UCSD-AML1 (cell line): ENCODE measurements at regions not wholly inside any gene's neighbourhood (a gene's known extent, or its start where the extent isn't known, plus 50 kb on each side); places are given as distances from the start of the nearest gene placed in this dataset.

Experiments used
- DNase-seq: peaks from one replicate; lab custom pipeline; 2025; ENCODE audit not compliant: unreplicated experiment; lab: John Stamatoyannopoulos, UW

DNA sequence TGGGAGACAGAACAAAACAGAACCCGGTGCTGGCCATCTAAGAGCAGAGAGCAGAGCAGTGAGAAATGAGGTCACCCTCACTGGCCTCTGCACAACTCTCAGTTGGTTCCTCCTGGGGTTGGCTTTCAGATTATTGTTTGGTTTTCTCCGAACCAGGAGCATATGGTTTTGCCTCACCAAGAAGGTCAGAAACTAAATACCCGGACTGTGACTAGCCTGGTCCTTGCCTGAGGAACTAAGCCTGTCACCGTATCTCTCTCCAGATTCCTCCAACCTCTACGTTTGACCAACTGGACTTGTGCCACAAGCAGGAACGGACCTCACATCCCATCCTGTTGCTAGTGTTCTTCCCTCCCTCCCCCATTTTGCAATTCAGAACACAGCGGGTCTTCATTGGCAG is 450.4 kb upstream of the JARID2 start:
- no peak for DNase-seq

DNA sequence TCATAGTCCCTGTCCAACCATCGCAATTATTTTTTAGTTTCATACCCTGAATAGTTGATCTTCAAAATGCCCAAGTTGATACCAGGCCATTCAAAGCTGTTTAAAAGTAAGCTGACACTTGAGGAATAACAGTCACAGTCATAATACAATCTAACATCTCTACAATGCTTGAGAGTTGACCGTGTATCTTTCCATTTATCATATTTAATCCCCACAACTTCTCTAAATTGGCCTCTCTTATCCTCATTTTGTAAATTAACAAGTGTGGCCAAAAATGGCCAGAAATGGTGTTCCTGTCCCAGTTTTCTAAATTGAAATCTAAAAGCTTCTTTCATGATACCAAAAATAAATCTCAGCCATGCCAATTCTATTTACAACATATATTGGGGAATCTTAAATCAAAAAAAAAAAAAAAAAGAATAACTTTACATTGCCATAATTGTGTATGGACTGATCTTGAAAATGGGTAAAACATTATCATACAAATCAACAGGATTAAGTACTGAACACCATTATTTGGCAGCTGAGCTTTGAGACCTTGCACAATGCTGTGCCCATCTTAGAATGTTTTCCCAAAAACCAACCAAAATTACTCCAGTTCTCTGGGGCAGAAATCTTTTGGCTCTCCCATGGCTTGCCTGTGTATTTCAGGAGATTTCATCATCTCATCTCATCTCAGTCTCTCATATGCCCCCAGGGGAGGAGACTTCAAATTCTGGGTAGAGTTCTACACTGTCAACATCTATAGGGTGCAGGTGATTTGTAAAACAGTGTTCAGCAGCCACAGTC is 448.7 kb upstream of the JARID2 start:
- DNase-seq: no peak

DNA sequence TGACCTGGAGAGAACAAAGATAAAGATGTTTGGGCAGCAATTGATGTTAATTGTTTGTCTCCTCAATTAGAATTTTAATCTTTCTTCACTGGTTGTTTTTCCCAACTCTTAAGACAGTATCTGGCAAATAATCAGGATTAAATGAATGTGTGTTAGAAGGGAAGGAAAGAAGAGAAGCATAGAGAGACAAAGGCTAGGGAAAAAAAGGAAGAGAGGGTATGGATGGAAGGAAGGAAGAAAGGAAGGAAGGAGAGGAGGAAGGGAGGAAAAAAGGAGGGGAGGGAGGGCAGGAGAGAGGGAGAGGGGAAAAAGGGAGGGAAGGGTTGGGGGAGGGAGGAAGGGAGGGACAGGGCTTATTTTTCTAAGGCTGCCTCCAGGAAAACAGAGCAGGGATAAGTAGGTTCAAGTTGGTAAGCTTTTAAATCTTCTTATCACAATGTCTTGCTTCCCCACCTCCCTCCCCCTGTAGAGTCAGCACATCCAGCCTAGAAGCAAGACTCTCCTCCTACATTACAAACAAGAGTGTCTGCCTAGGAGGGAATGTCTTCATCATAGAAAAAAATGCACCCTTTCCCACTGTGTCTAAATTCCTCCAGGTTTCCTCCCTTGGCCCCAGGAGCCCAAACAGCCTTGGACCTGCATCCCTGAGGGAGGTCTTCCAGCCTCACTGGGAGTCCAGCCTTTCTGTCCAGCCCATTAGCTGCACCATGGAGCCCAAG is 447.8 kb upstream of the JARID2 start:
- DNase-seq: no peak

DNA sequence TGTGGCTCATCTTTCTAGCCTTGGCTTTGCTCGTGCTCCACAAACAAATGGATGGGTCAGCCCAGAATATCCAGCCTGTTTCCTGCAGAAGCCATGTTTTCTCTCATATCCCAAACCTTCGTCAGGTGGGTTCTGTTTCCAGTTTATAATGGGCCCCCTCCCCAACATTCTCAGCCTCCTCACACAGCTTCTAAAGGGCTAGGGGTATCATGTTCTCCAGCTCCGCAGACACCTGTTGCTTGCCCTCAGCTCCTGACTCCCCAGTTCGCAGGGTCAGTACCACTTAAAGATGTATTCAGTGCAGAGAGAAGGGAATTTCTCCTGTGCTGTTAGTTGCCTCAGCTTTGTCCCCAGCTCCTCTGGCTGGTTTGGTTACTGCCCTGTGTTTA is 447.3 kb upstream of the JARID2 start:
- no peak for DNase-seq

DNA sequence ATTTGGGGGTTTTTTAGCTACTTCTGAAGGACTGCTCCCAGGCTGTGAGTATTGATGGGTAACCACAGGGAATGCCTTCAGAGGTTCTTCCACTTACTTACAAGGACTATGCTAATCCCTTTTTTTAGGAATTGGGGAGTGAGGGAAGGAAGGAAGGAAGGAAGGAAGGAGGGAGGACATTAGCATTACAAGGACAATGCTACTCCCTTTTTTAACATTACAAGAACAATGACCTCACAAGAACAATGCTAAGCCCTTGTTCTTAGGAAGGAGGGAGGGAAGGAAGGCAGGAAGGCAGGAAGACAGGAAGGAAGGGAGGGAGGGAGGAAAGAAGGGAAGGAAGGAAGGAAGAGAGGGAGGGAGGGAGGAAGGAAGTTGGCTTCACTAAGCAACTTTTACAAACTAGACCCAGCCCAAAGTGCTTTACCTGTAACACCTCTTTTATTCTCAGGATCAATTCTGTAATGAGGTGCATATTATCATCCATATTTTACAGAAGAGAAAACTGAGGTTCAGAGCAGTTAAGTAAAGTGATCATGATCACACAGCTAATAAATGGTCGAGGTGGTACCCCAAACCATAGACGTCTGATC is 446.8 kb upstream of the JARID2 start:
- DNase-seq: no peak

DNA sequence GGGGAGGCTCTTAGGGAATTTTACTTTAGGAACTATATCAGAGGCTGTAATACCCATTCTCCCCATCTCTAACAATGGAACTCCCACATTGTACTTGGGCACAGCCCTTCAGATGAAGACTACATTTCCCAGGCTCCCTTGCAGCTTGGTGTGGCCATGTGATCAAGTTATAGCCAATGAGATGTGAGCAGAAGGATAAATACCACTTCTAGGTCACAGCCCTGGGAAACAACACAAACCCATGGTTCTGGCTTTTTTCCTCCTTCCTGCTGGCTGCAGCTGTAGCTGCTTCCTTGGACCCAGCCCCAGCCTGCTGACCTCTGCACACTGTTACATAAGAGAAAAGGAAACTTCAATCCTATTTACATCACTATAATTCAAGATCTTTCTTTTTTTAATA is 445.9 kb upstream of the JARID2 start:
- DNase-seq: peak; percentile 18

DNA sequence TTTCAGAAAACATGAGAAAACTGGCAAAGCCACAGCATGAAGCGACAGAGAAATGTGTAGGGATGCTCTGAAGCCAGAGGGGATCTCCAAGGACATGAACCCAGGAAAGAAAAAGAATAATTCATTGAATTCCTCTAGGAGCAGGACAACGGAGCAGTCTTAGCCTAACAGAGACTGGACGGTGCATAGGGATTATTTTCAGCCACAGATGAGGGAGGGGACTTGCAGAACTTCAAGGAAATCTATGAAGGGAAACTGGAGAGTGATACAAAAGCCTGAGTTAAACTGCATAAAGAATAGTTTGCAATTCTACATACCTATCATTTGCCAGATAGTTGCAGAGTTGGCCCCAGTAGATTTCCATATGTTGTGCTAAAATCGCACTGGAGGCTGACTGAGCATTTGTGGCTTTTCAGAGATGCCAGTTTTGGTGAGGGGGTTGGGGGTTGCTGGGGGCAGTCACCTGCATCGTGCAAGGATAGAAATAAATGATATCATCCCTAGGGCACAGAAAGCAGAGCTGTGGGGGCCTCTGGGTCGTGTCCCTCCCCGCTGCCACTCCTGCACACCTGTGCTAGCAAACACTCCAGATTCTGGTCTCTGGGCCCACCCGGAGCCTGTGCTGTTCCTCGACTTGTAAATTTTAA is 443.2 kb upstream of the JARID2 start:
- no peak for DNase-seq

DNA sequence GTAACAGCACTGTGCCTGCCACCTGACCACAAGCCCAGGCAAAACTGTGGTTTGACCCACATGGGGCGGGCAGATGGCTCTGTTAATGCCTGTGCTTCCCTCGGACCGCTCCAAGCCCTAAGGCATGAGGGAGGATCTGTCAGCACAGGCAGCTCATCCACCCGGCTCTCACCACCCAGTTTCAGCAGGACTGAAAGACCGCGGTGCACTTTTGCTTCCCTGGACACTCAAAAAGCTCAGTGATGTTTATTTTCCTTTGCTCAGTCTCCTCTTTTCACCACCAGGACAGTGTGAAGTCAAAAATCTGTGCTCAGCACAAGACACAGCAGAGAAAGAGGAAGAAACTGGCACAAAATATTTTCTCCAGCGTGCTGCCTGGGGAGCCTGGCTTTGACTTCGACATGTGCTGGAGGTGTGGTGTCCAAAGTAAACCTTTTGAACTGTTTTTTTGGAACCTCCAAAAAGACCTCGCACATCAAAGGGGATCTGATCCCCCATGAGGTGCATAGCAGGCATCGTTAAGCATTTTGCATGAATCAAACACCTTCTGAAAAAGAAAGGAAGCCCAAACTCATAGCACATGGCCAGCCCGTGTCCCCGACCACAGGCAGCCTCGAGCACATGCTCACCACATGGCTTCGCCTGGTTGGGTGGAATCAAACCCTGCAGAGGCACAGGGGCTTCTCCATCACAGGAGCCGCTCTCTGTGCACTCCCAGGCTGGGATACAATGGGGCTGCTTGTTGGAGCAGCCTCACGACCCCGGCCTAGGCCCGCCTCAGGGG is 441.7 kb upstream of the JARID2 start:
- peak; percentile 17 for DNase-seq

DNA sequence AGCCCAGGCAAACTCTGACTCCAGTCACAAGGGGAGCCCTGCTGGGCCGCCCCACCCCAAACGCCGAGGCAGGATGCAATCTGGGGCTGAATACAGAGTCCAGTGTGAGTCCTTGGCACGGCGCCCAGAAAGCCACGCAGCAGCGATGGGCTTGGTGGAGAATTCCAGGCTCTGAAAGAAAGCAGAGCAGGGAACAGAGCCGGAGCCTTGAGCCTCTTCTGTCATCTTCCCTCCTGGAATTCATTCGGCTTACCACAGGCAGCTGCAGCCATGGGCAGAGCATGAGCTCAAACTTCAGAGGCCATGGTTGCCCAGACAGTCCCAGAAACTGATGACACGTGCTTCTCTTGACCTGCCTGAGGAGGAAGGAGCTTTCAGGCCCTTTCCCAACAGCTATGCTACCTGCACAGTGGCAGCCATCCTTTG is 441.1 kb upstream of the JARID2 start:
- no peak for DNase-seq

DNA sequence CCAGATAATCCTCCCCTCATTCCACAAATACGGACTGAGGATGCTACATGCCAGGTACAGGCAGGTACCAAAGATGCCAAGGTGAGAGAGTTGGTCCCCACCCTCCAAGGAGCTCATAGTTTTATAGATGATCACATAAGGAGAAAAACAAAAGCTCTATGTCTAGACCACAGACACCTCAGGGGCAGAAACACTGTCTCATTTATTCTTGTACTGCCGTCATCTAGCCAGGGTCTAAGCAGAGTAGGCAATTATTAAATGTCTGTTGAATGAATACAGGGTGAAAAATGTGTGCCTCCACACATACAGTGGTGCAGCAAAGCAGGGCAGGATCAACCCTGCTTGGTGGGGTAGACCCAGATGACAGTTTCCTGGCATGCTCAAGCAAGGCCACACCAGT is 439.8 kb upstream of the JARID2 start:
- DNase-seq: no peak

DNA sequence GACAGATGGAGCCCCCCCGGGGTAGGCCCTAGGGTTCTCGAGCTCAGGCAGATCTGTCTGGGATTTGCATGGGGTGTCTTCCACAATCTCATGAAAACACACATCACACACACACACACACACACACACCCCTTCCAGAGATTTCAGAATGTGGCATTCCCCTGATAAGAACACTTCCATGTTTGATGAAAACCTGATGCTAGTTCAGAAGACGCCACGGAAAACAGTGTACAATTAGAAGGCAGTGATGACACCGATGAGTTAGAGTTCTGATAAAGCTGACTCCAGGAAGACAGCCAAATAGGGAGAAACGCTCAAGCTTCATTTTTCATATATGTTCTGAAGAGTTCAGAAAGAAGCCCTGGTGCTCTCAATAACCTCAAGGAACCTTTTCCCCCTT is 438.7 kb upstream of the JARID2 start:
- DNase-seq: no peak

DNA sequence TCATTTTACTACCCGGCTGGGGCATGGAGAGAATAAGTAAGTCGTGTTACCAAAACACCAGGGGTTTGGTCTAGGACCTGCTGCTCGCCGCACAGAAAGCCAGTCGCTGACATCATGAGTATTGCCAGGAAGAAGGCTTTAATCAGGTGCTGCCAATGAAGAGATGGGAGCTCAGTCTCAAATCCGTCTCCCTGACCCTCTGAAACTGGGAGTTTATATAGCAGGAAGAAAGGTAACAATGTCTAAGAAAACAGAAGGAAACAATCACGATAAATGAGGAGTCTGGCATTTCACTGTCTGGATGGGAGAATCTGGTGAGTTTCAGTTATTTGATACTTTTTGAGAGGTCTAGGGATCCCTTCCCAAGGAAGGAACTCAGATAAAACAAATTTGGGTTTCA is 437.9 kb upstream of the JARID2 start:
- DNase-seq: no peak

DNA sequence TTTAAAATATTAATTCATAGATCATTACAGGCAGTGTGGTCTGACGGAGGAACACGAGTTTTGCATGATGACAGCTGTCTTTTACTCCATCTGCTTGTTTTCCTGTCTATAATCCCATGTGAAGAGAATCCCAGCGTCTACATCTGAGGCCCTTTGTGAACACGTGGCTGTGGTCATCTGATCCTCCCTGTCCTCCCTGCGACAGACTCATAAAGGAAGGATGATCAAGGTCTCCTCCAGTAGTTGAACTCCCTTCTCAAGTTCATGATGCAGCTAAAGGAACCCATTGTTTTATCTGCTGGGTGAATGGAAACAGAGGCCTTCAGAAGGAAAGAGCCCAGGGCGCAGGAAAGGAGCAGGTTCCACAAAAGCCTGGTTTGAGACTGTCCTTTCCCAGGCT is 435.8 kb upstream of the JARID2 start:
- DNase-seq: no peak

DNA sequence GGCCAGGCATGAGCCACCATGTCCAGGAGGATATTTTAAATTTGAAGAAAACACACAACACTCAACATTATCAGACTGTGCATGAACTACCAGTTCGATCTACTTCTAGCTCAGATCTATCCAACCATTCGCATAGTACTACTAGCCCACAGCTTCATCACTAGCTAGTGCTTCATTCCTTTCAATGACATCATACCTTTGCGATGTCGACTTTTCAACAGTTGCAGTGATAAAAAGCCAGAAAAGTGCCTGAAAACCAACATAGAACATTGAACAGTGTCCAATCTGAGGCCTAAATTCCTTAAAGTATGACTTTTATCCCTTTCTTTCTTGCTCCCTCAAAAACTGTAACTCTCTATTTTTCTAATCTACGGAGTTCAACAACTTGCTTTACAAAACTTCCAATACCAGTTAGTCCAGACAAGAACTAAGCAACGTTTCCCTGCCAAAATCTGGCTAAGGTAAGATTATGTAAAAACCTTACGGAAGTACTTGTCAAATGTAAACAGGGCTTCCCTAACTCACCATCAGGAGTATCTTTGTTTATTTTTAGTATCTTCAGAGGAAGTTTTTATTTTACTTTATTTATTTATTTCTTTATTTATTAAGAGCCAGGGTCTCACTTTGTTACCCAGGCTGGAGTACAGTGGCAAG is 434.0 kb upstream of the JARID2 start:
- no peak for DNase-seq

DNA sequence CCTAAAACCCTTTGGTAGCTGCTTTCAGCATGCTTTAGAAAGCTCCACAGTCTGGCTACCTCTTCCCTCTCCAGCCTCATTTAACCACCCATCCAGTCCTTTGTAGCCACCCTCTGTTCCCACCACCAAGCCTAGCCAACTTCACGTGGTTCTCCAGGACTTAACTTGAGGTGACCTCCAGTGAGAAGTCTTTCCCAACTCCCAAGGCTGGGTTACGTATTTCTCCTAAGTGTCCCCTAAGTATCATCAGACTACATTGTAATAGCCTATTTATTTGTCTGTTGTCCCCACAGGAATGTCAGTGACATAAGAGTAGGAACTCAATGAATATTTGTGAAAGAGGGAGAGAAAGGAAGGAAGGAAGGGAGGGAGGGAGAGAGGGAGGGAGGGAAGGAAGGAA is 431.9 kb upstream of the JARID2 start:
- no peak for DNase-seq

DNA sequence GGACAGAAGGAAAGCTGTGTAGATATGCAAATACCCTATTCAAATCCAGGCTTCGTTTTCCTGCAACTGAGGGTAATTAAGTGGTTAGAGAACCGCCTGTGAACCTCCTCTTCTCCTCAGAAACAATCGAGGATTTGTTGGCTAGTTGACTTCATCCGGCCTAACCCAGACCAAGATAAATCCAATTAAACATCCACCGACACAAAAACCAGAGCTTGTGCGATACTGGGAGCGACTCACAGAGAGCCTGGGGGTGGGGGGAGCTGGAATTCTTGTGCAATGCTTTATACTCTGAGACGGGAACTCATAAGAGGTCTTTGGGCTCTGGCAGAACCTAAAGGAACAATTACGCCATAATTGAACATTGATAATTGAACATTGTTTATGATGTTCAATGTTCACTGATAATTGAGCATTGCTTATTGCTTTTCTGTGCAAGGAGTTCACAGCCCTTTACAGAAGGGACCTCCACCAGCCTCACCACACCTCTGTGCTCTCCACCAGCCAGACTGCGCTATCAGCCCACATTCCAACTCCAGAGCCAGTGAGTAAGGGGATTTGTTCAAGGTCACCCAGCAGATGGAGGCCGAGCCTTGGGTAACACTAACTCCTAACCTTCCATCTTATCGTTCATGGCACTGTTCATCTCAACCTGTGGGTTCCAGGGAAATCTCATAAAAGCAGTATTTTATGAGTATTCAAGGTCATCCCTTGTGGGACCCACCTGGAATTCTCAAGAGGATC is 429.6 kb upstream of the JARID2 start:
- no peak for DNase-seq

DNA sequence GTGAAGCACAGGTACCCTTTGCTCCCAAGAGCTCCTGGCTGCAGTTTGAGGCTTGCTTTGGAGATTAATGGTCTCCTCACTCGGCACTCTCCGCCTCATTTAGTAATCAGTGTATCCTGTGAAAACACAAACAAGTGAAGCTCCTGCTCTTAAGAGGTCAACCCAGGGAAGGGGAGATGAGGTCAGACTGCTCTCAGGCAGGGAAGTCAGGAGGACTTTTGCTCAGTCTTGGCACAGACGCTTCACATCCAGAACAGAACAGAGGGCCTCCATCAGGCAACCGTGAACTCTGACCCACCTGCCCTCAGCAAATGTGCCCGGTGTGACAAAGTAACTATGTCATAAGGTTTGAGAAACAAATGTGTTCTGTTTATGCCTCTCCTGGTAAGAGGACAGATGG is 428.8 kb upstream of the JARID2 start:
- DNase-seq: no peak

DNA sequence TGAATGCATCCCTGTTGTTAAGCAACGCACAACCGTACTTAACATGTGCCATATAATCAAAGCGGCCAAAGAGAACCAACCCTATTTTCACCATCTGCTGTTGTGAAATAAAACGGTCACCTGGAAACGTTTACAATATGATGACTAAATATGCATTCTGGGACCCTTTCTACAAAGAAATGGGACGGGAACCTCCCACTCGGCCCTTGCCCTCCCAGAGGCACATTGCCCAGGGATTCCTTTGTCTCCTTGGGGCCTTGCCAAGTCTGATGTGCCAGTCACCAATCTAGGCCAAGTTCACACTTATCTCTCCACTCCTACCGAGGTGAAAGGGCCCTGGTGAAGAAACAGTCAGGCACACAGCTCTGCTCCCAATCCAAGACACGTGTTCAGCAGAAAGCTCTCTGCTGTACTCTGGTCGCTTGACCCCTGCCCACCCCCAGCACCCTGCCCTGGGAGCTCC is 427.4 kb upstream of the JARID2 start:
- DNase-seq: no peak

DNA sequence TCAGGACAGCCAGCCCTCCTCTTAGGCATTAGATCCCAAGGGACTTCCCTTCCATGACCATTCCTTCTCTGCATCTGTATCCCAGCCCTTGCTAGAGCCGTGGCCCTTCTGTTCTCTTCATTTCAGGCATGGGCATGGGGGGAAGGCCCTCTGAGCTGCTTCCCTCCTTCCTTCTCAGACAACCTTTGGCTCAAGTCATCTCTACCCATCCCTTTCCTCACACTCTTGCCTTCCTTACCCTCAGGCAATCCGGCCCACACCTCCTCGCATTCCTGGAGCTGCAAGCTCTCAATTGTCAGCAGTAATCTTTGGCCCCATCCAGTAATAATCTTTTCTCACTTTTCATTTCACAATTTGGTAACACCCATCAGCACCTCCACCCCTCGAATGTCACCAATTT is 426.9 kb upstream of the JARID2 start:
- DNase-seq: no peak
